H1 (cell line): ENCODE measurements at regions not wholly inside any gene's neighbourhood (a gene's known extent, or its start where the extent isn't known, plus 50 kb on each side); places are given as distances from the start of the nearest gene placed in this dataset.

Experiments used
- CTCF ChIA-PET: fragments of 300-600 bp; sonication (Branson Sonifier 250); formaldehyde crosslinking; loops from one replicate; lab custom pipeline; 2021; ENCODE audit not compliant: partially characterized antibody; lab: Charles Lee
- POLR2A ChIA-PET: fragments of 300-600 bp; sonication (Branson Sonifier 250); formaldehyde crosslinking; loops from one replicate; lab custom pipeline; 2021; ENCODE audit warnings: inconsistent platforms; ENCODE audit not compliant: partially characterized antibody; lab: Charles Lee
- DNase-seq, 2 experiments: peaks; one replicate each; pipeline versions ENCODE4 v3.0.0 to v3.0.0-alpha.2; 2010 to 2022; ENCODE audit warnings: low spot score in 2 of 2, low read depth in 1 of 2, mixed read lengths in 1 of 2
- FAIRE-seq: peaks from 2 replicates; lab custom pipeline; 2011; peaks lifted over from hg19 to GRCh38; lab: Jason Lieb, UNC
- H2AFZ ChIP-seq: 2 replicates; pipeline ENCODE4 v1.8.1; 2012; ENCODE audit warnings: low read length, inconsistent platforms
- H2AK5ac ChIP-seq: 2 replicates; pipeline ENCODE4 v1.6.1; 2013; ENCODE audit warnings: low read depth, low read length
- H2BK120ac ChIP-seq: replicated peaks from 2 replicates; pipeline ENCODE3; 2013; ENCODE audit warnings: low read depth, low read length, inconsistent platforms
- H2BK12ac ChIP-seq: 2 replicates; pipeline ENCODE4 v1.6.1; 2013; ENCODE audit warnings: low read depth, low read length
- H2BK15ac ChIP-seq: 2 replicates; pipeline ENCODE4 v1.6.1; 2013; ENCODE audit warnings: low read length
- H2BK20ac ChIP-seq: 2 replicates; pipeline ENCODE4 v1.6.1; 2013; ENCODE audit warnings: low read length
- H2BK5ac ChIP-seq: 2 replicates; pipeline ENCODE4 v1.6.1; 2013; ENCODE audit warnings: low read depth, low read length
- H3K14ac ChIP-seq: 2 replicates; pipeline ENCODE4 v1.6.1; 2013; ENCODE audit warnings: inconsistent platforms; ENCODE audit not compliant: insufficient read length
- H3K18ac ChIP-seq: 2 replicates; pipeline ENCODE4 v1.6.1; 2013; ENCODE audit warnings: low read length; ENCODE audit errors: extremely low read depth
- H3K23ac ChIP-seq: 2 replicates; pipeline ENCODE4 v1.6.1; 2013; ENCODE audit warnings: inconsistent platforms; ENCODE audit not compliant: insufficient read length
- H3K23me2 ChIP-seq: 2 replicates; pipeline ENCODE4 v1.6.1; 2013; ENCODE audit warnings: low read depth, low read length
- H3K27ac ChIP-seq: 2 replicates; pipeline ENCODE4 v1.6.1; 2011; ENCODE audit warnings: low read depth, low read length, inconsistent platforms
- H3K27me3 ChIP-seq, 4 experiments: replicated peaks in 1 of 4; 1 replicate in 1 of 4; 2 replicates in 3 of 4; pipeline versions ENCODE4 v1.6.1 to v1.8.1; 2011 to 2013; ENCODE audit warnings: low read length in 3 of 4, mild to moderate bottlenecking in 3 of 4, inconsistent platforms in 2 of 4, mixed read lengths in 2 of 4, moderate library complexity in 1 of 4; ENCODE audit not compliant: control insufficient read depth in 3 of 4, insufficient read depth in 3 of 4; ENCODE audit errors: extremely low read depth in 1 of 4
- H3K36me3 ChIP-seq, 4 experiments: 2 replicates each; pipeline versions ENCODE4 v1.6.1 to v1.8.1; 2011 to 2013; ENCODE audit warnings: mild to moderate bottlenecking in 4 of 4, low read length in 3 of 4, moderate library complexity in 2 of 4, control low read depth in 1 of 4, inconsistent platforms in 1 of 4; ENCODE audit not compliant: insufficient read depth in 4 of 4, control insufficient read depth in 2 of 4
- H3K4ac ChIP-seq: replicated peaks from 2 replicates; pipeline ENCODE3; 2013; ENCODE audit warnings: low read length, low read depth, mixed read lengths, inconsistent platforms; ENCODE audit not compliant: insufficient read length
- H3K4me1 ChIP-seq, 4 experiments: replicated peaks in 1 of 4; 1 replicate in 1 of 4; 2 replicates in 3 of 4; pipeline versions ENCODE4 v1.6.1 to v1.8.1; 2011 to 2013; ENCODE audit warnings: low read length in 3 of 4, inconsistent platforms in 2 of 4, mixed read lengths in 1 of 4; ENCODE audit not compliant: insufficient read depth in 4 of 4, control insufficient read depth in 3 of 4
- H3K4me2 ChIP-seq, 2 experiments: 2 replicates each; pipeline versions ENCODE4 v1.6.1 to v1.8.1; 2011 to 2013; ENCODE audit warnings: low read depth in 2 of 2, low read length in 2 of 2, control low read depth in 1 of 2, inconsistent platforms in 1 of 2, mild to moderate bottlenecking in 1 of 2; ENCODE audit not compliant: insufficient read depth in 1 of 2
- H3K4me3 ChIP-seq, 4 experiments: fragments of 200-600, 300-600 bp in 1 of 4; sonication (generic), shearing (Covaris generic), sonication (Bioruptor Twin) in 1 of 4; 2 replicates each; pipeline versions ENCODE4 v1.5.1 to v1.8.1; 2011 to 2016; ENCODE audit warnings: low read length in 4 of 4, low read depth in 3 of 4, control low read depth in 2 of 4, inconsistent platforms in 2 of 4, mild to moderate bottlenecking in 2 of 4, mixed read lengths in 1 of 4, moderate library complexity in 1 of 4; ENCODE audit not compliant: insufficient read depth in 2 of 4; ENCODE audit errors: extremely low read depth in 1 of 4
- H3K56ac ChIP-seq: replicated peaks from 2 replicates; pipeline ENCODE3; 2013; ENCODE audit warnings: low read depth, mild to moderate bottlenecking, mixed read lengths, low read length, inconsistent platforms; ENCODE audit not compliant: insufficient read length
- H3K79me1 ChIP-seq: 2 replicates; pipeline ENCODE4 v1.6.1; 2013; ENCODE audit warnings: low read depth, low read length, control low read depth
- H3K79me2 ChIP-seq, 2 experiments: 2 replicates each; pipeline versions ENCODE4 v1.6.1 to v1.8.1; 2012 to 2013; ENCODE audit warnings: low read length in 2 of 2, mild to moderate bottlenecking in 2 of 2, inconsistent platforms in 1 of 2; ENCODE audit not compliant: insufficient read depth in 2 of 2, control insufficient read depth in 1 of 2
- H3K9ac ChIP-seq, 4 experiments: replicated peaks in 1 of 4; 1 replicate in 1 of 4; 2 replicates in 3 of 4; pipeline versions ENCODE4 v1.6.1 to v1.8.1; 2011 to 2013; ENCODE audit warnings: low read depth in 3 of 4, low read length in 3 of 4, control low read depth in 2 of 4, mild to moderate bottlenecking in 2 of 4, moderate library complexity in 2 of 4, inconsistent platforms in 1 of 4; ENCODE audit errors: extremely low read depth in 1 of 4
- H3K9me3 ChIP-seq, 2 experiments: 2 replicates each; pipeline versions ENCODE4 v1.6.1 to v1.8.1; 2012 to 2013; ENCODE audit warnings: mild to moderate bottlenecking in 2 of 2, moderate library complexity in 2 of 2, control low read depth in 1 of 2, inconsistent platforms in 1 of 2, low read depth in 1 of 2, low read length in 1 of 2, mixed read lengths in 1 of 2; ENCODE audit not compliant: insufficient read depth in 2 of 2
- H4K20me1 ChIP-seq, 2 experiments: replicated peaks in 1 of 2; 2 replicates each; pipeline versions ENCODE3 to v1.8.1; 2011 to 2013; ENCODE audit warnings: inconsistent platforms in 2 of 2, low read length in 2 of 2, mild to moderate bottlenecking in 1 of 2; ENCODE audit not compliant: insufficient read depth in 2 of 2, control insufficient read depth in 1 of 2
- H4K5ac ChIP-seq: 2 replicates; pipeline ENCODE4 v1.6.1; 2013; ENCODE audit warnings: low read length, low read depth, mixed read lengths, inconsistent platforms; ENCODE audit not compliant: insufficient read length
- H4K8ac ChIP-seq: 2 replicates; pipeline ENCODE4 v1.8.0; 2013; ENCODE audit warnings: mild to moderate bottlenecking, moderate library complexity, low read length, inconsistent platforms; ENCODE audit not compliant: insufficient read depth; ENCODE audit errors: extremely low read depth
- H4K91ac ChIP-seq: replicated peaks from 2 replicates; pipeline ENCODE3; 2013; ENCODE audit warnings: low read length, mixed read lengths, inconsistent platforms; ENCODE audit not compliant: insufficient read length
- FOSL1 ChIP-seq: IDR thresholded peaks from 2 replicates; pipeline ENCODE4 v1.6.1; 2011; ENCODE audit warnings: mild to moderate bottlenecking, low read depth, low read length, moderate library complexity; ENCODE audit not compliant: insufficient read depth
- SAP30 ChIP-seq: fragments of 300-600 bp; sonication (generic); IDR thresholded peaks from 2 replicates; pipeline ENCODE4 v1.7.1; 2012; ENCODE audit warnings: low read length, moderate library complexity, mild to moderate bottlenecking, inconsistent platforms; ENCODE audit not compliant: insufficient read depth, insufficient replicate concordance
- TBP ChIP-seq: IDR thresholded peaks from 2 replicates; pipeline ENCODE4 v1.6.1; 2011; ENCODE audit warnings: low read depth, low read length, improper control_type of control experiment
- WGBS, 2 experiments: shearing (Covaris generic) in 1 of 2; methylation state at CpG; one replicate each; pipeline versions ENCODE4 v1.1.6 to v1.1.7; 2013 to 2015; ENCODE audit warnings: low lambda C conversion rate in 2 of 2, mixed read lengths in 2 of 2, inconsistent platforms in 1 of 2, low coverage in 1 of 2, missing lambda C conversion rate in 1 of 2; ENCODE audit not compliant: insufficient replicate concordance in 2 of 2, insufficient coverage in 1 of 2, insufficient read length in 1 of 2; ENCODE audit errors: extremely low coverage in 1 of 2, missing lambda C conversion rate in 1 of 2; 5-methylcytosine and 5-hydroxymethylcytosine counted together
- TF ChIP-seq, protein P1 (sequence below): IDR thresholded peaks from 2 replicates; pipeline ENCODE4 v1.6.1; 2012; ENCODE audit warnings: inconsistent platforms

DNA sequence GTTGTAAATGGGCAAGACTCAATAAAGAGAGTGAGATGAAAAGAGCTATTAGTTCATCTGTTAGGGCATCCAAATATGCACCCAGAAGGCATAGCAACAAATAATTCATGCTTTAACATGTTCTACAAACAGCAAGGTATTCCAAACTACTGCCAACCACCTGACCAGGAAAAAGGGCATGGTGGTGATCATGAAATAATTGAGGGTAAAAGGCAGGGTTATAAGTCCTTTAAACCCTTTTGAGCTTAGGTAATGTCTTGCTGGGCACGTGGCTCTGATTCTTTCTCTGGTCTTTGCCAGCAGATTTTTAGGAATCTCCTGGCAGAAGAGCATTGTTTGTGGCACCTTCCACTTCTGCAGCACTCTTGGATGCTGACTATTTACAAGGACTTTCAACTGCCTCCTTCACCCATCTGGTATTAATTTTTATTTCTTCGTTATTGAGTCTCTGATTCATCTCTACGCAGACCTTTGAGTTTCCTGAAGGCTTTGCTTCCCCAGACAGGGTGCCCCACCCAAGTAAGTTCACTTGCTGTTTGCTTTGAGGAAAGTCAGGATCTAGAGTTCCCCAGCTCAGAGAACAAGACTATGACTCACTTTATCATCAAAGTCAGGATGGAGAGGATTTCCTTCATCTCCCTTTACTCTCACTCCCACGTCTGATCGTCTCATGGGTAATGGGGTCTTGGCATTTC lies 83.4 kb upstream of the NEDD9 start:
- no peak for DNase-seq

More for the DNA sequence above, 83.4 kb upstream of the NEDD9 start:
- H3K23ac ChIP-seq, result no peak overlapping the region
- no peak overlapping the region for H2BK20ac ChIP-seq
- H4K20me1 ChIP-seq, result peaks cover 0 to 6% of the 10 kb centered on the region in 2 experiments
- H3K56ac ChIP-seq, result no peak overlapping the region
- peaks cover 13% of the 10 kb centered on the region; the same call in 1 of the 2 replicates for H3K23me2 ChIP-seq
- H3K9me3 ChIP-seq, result no peaks in the 10 kb centered on the region
- H2BK12ac ChIP-seq, result no peak overlapping the region
- no peaks in the 10 kb centered on the region; a peak in 1 of 8 replicates for H3K36me3 ChIP-seq
- H3K27me3 ChIP-seq, result no peaks in the 10 kb centered on the region
- CTCF ChIA-PET, result interaction anchor here (1.3 kb wide), 1 partner anchor 74 kb away, joined by 3 read pairs; no protein-coding TSS in a partner anchor
- 67% methylated on average over 5 of the region's 5 CpGs; no CpG with 5 or more reads in 1 of the 2 experiments for WGBS, 2 experiments
- H2BK120ac ChIP-seq, result no peak overlapping the region
- 0 out of 7 replicates have a peak, but pooled peaks cover 0 to 2% (median 0%) of the 10 kb centered on the region in 4 experiments for H3K4me1 ChIP-seq
- H4K91ac ChIP-seq, result no peak overlapping the region
- H3K4ac ChIP-seq, result no peak overlapping the region
- H3K79me2 ChIP-seq, result peaks cover 0 to 4% of the 10 kb centered on the region in 2 experiments; a peak in 1 of 4 replicates
- H3K79me1 ChIP-seq, result no peaks in the 10 kb centered on the region
- H2AK5ac ChIP-seq, result no peak overlapping the region
- TF ChIP-seq SAP30 (no peak), FOSL1 (no peak), TBP (no peak)
- TF ChIP-seq, protein P1, sequence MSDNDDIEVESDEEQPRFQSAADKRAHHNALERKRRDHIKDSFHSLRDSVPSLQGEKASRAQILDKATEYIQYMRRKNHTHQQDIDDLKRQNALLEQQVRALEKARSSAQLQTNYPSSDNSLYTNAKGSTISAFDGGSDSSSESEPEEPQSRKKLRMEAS, result no peak
- TF ChIP-seq, all 59 proteins: peak for 0
- no peak overlapping the region for H4K5ac ChIP-seq
- POLR2A ChIA-PET, result no interaction called here
- FAIRE-seq, result no peak
- no peak overlapping the region for H3K18ac ChIP-seq
- H3K4me3 ChIP-seq, result no peak overlapping the region
- no peak overlapping the region for H2AFZ ChIP-seq
- H4K8ac ChIP-seq, result no peak overlapping the region
- no peak overlapping the region for H2BK5ac ChIP-seq
- H2BK15ac ChIP-seq, result no peak overlapping the region
- H3K4me2 ChIP-seq, result no peak overlapping the region
- no peak overlapping the region for H3K27ac ChIP-seq
- H3K9ac ChIP-seq, result no peak overlapping the region
- H3K14ac ChIP-seq, result no peak overlapping the region
